ENCODE measurements at regions not wholly inside any gene's neighbourhood (a gene's known extent, or its start where the extent isn't known, plus 50 kb on each side); places are given as distances from the start of the nearest gene placed in this dataset.

GRCh38 chr1:102783487-102783886 is 324.8 kb downstream of the COL11A1 start:
- no peak for DNase-seq (ENCODE audit: low read depth)
- in situ Hi-C loops (cut with HindIII; ENCODE audit: low sequenced_read_pairs): no loop called here
- TF ChIP-seq CTCF (IDR thresholded peaks at IDR 0.05; ENCODE audit: low read depth, low read length, missing control alignments): no peak
- H3K4me3 ChIP-seq (ENCODE audit: low read depth, low read length): no peak overlapping the region

- in situ Hi-C loops (cut with HindIII; ENCODE audit: low sequenced_read_pairs): no loop called here
- no peak for DNase-seq (ENCODE audit: low read depth)
- no peak for TF ChIP-seq CTCF (IDR thresholded peaks at IDR 0.05; ENCODE audit: low read depth, low read length, missing control alignments)
- no peak overlapping the region for H3K4me3 ChIP-seq (ENCODE audit: low read depth, low read length)
Observed at GRCh38 chr1:102782144-102782543, 326.2 kb downstream of the COL11A1 start.

DNA sequence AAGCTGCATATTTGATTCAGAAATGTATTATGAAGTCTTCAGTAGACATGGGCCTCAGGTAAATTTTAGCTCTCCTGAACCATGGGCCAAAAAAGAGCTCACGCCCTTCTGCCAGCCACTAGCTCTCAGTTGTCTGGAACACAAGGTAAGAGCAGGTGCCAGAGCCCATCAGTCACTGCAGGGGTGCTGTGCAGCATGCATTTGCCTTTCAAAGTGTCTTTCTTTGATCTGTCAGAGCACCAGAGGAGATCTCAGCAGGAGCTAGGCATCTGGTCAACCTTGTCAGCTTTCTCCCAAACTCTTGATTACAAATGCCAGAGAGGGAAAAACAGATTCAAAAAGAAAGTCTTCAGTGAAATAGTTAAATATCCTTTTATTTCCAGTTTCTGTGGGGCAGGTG is 332.3 kb downstream of the COL11A1 start:
- in situ Hi-C loops (cut with HindIII; ENCODE audit: low sequenced_read_pairs): no loop called here
- DNase-seq (ENCODE audit: low read depth): no peak
- no peak for TF ChIP-seq CTCF (IDR thresholded peaks at IDR 0.05; ENCODE audit: low read depth, low read length, missing control alignments)
- no peak overlapping the region for H3K4me3 ChIP-seq (ENCODE audit: low read depth, low read length)

GRCh38 chr1:102772831-102773230 is 335.5 kb downstream of the COL11A1 start:
- no peak for TF ChIP-seq CTCF (IDR thresholded peaks at IDR 0.05; ENCODE audit: low read depth, low read length, missing control alignments)
- in situ Hi-C loops (cut with HindIII; ENCODE audit: low sequenced_read_pairs): no loop called here
- H3K4me3 ChIP-seq (ENCODE audit: low read depth, low read length): no peak overlapping the region
- DNase-seq (ENCODE audit: low read depth): no peak

DNA sequence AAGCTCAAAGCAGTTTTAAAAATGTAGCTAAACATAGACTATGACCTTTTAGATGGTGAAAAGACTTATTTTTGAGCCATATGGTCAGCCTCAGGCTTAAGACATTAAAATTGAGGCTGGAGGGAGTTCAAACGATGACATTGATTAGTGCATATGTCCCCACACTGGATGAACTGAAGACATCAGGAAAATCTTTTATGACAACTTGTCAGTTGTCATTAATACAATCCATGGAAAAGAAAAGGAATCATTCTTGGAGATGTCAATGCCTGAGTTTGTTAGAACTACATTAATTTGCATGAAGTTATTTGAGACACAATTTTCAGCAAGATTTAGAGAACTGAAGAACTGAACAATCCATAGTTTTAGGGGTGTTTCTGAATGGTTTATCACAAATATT is 349.9 kb downstream of the COL11A1 start:
- H3K4me3 ChIP-seq (ENCODE audit: low read depth, low read length): no peak overlapping the region
- no peak for TF ChIP-seq CTCF (IDR thresholded peaks at IDR 0.05; ENCODE audit: low read depth, low read length, missing control alignments)
- DNase-seq (ENCODE audit: low read depth): no peak
- in situ Hi-C loops (cut with HindIII; ENCODE audit: low sequenced_read_pairs): no loop called here

DNA sequence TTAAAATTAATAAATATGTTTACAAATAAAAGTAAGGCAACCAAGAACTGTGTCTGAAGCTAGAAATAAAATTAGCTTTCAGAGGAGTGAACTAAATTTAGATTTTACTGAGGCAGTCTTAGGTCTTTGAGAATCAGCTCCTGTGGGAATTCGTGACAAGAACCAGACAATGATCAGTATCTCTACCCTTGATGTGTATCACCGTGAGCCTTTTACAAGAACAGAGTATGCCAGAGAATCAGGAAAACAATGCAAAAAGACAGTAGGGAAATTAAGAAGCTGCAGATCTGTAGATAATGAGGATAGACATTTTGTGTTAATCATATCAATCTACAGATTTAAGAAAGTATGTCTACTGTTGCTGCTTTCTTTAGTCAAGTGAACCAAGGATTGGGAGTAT is 351.0 kb downstream of the COL11A1 start:
- no peak for DNase-seq (ENCODE audit: low read depth)
- no peak for TF ChIP-seq CTCF (IDR thresholded peaks at IDR 0.05; ENCODE audit: low read depth, low read length, missing control alignments)
- no peak overlapping the region for H3K4me3 ChIP-seq (ENCODE audit: low read depth, low read length)
- in situ Hi-C loops (cut with HindIII; ENCODE audit: low sequenced_read_pairs): no loop called here

DNA sequence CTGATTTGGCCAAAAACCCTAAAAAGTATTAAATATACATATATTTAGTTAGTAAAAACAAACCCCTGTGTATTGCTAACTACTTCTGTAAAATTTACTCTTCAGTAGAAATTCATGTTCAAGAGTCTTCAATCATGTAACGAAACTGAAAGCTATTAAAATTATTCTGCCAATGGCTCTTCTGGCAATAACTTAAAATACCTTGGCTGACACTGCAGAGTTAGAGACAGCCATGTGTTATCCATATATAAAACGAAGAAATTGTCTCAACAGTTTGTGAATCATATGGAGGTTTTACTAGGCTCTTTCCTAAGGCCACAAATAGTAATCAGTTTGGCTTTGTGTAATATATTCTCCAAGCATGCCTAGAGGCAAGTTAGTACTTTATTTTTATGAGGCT is 357.2 kb downstream of the COL11A1 start:
- in situ Hi-C loops (cut with HindIII; ENCODE audit: low sequenced_read_pairs): no loop called here
- no peak overlapping the region for H3K4me3 ChIP-seq (ENCODE audit: low read depth, low read length)
- TF ChIP-seq CTCF (IDR thresholded peaks at IDR 0.05; ENCODE audit: low read depth, low read length, missing control alignments): no peak
- no peak for DNase-seq (ENCODE audit: low read depth)

Measured in astrocyte of the cerebellum (primary cell).